ENCODE measurements at regions not wholly inside any gene's neighbourhood (a gene's known extent, or its start where the extent isn't known, plus 50 kb on each side); places are given as distances from the start of the nearest gene placed in this dataset.

DNA sequence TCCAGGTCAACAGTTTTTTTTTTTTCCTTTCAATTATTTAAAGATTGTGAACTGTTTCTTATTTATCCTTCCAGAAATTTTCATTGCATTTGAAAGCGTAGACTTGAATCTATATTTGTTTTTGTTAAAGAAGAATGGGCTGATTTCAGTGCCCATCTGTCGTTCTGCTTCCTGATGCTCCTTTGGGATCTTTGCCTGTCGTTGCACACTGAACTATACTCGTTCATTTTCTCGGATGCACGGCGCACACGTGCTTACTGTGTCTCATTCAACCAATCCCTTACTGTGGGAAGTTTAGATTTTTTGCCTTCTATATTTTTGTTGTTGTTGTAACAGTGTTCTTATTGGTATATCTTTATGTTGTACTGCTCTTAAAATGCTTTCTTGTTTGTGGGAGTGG is 149.7 kb downstream of the VAPA start:
- TF ChIP-seq CTCF (IDR thresholded peaks at IDR 0.05) (no peak), POLR2A (IDR thresholded peaks at IDR 0.05) (no peak), POLR2AphosphoS5 (IDR thresholded peaks at IDR 0.05; ENCODE audit: insufficient read depth in 1 of 2, low read depth in 1 of 2) (no peak)
